Mononuclear cell (primary cell): ENCODE measurements at regions not wholly inside any gene's neighbourhood (a gene's known extent, or its start where the extent isn't known, plus 50 kb on each side); places are given as distances from the start of the nearest gene placed in this dataset.

Source experiments
- H3K27me3 ChIP-seq: 2 replicates; pipeline ENCODE4 v1.6.0; 2011; ENCODE audit warnings: low read length, control low read depth; ENCODE audit not compliant: insufficient read depth
- H3K4me1 ChIP-seq: 2 replicates; pipeline ENCODE4 v1.5.1; 2011; ENCODE audit warnings: mild to moderate bottlenecking, low read length, control low read depth; ENCODE audit not compliant: insufficient read depth
- H3K4me3 ChIP-seq: 2 replicates; pipeline ENCODE4 v1.5.1; 2011; ENCODE audit warnings: mild to moderate bottlenecking, low read length, moderate library complexity
- H3K9me3 ChIP-seq: 2 replicates; pipeline ENCODE4 v1.5.1; 2011; ENCODE audit warnings: low read depth, mild to moderate bottlenecking, control low read depth, low read length

DNA sequence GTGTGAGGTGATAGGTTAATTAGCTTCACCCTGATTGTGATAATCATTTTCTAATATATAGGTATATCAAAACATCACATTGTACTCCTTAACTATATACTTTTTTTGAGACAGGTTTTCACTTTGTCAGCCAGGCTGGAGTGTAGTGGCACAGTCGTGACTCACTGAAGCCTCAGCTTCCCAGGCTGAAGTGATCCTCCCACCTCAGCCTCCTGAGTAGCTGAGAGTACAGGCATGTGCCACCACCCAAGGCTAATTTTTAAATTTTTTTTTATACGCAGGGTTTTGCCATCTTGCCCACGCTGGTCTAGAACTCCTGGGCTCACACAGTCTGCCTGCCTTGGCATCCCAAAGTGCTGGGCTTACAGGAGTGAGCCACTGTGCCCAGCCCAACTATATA, 455.3 kb upstream of the MAF start:
- Histone ChIP-seq H3K4me3 (no peak overlapping the region), H3K4me1 (no peaks in the 10 kb centered on the region), H3K27me3 (no peaks in the 10 kb centered on the region), H3K9me3 (no peaks in the 10 kb centered on the region)

- H3K4me3 ChIP-seq: no peak overlapping the region
- no peaks in the 10 kb centered on the region for H3K27me3 ChIP-seq
- no peaks in the 10 kb centered on the region for H3K4me1 ChIP-seq
- H3K9me3 ChIP-seq: no peaks in the 10 kb centered on the region
Observed at GRCh38 chr16:80054647-80055046, 454.1 kb upstream of the MAF start.

DNA sequence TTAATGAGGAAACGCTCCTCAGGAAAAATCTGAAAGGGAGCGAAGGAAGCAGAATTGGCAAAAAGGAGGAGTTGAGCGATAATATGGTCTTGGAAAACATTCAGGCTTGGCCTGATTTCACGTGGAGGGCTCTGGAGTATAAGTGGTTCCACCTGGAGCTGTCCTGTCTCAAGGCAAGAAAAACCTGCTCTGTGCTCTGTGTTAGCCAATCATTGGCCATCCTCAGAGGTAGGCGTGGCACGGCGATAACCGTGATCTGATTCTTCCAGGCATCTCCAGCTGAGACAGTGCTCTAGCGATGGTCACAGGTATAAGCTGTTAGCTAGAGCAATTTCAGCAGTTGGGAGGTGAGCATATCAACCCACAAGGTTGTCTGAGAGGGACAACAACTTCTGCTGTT, 450.5 kb upstream of the MAF start:
- Histone ChIP-seq H3K4me1 (no peaks in the 10 kb centered on the region), H3K9me3 (no peaks in the 10 kb centered on the region), H3K4me3 (no peak overlapping the region), H3K27me3 (no peaks in the 10 kb centered on the region)

DNA sequence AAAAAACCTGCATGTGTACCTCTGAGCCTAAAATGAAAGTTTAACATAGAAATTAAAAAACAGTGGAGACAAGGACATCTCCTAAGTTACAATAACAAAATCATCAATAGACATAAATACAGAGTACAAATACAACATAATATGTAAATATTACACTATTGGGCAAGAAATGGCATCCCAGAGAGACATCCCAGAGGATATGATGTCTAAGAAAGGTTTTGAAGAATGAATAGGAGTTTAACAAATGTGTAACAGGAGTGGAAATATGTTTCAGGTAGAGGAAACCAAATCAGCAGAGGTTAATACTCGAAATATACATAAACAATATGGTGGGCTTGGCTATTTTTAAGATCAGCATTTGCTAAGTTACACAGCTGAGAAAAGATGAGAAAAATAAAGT, 447.7 kb upstream of the MAF start:
- Histone ChIP-seq H3K9me3 (no peaks in the 10 kb centered on the region), H3K27me3 (no peaks in the 10 kb centered on the region), H3K4me3 (no peak overlapping the region), H3K4me1 (no peaks in the 10 kb centered on the region)

- Histone ChIP-seq H3K4me1 (no peaks in the 10 kb centered on the region), H3K27me3 (no peaks in the 10 kb centered on the region), H3K4me3 (no peak overlapping the region), H3K9me3 (no peaks in the 10 kb centered on the region)
Observed at GRCh38 chr16:80047842-80048241, 447.3 kb upstream of the MAF start.

GRCh38 chr16:80046848-80047247, 446.3 kb upstream of the MAF start:
- H3K4me3 ChIP-seq: no peak overlapping the region
- H3K27me3 ChIP-seq: no peaks in the 10 kb centered on the region
- no peaks in the 10 kb centered on the region for H3K9me3 ChIP-seq
- H3K4me1 ChIP-seq: no peaks in the 10 kb centered on the region

GRCh38 chr16:80046261-80046660, 445.7 kb upstream of the MAF start:
- H3K4me3 ChIP-seq: no peak overlapping the region

DNA sequence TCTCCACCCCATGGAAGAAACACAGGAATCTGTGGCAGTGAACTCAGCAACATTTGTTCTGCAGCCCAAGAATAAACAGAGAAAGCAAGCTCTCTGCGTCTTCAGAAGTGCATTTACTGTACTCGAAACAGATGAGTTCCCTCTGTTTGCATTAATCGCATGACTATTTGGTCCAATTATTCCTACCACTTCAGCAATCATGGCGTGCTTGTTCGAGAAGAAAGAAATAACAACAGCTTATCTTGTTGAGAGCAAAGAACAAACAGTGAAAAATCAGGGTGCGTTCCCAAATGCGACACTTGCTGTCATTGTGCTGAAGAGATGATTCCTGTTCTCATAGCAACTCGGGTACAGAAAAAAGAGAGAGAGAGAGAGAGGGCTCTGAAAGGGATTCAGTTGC, 445.3 kb upstream of the MAF start:
- H3K4me3 ChIP-seq: no peak overlapping the region
- H3K27me3 ChIP-seq: no peaks in the 10 kb centered on the region
- H3K4me1 ChIP-seq: no peaks in the 10 kb centered on the region
- no peaks in the 10 kb centered on the region for H3K9me3 ChIP-seq

More at GRCh38 chr16:80046261-80046660, 445.7 kb upstream of the MAF start:
- Histone ChIP-seq H3K9me3 (no peaks in the 10 kb centered on the region), H3K27me3 (no peaks in the 10 kb centered on the region), H3K4me1 (no peaks in the 10 kb centered on the region)

DNA sequence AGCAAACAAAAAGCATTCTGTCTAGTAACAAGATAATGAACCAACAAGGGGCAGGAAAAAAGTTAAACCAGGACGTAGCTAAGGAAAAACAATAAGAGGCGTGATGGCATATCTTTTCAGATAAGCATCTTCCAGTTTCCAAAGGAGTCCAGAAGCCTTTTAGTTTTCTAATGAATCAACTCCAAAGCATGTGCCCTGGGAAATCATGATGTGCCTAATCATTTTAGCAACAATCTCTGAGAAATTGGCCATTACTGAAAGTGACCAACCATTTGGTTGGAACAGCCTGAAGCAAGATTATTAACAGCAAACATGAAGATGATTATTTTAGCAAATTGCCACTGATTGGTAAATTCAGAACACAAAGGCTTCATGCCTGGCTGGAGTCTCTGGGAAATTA, 440.9 kb upstream of the MAF start:
- Histone ChIP-seq H3K9me3 (no peaks in the 10 kb centered on the region), H3K4me3 (no peak overlapping the region), H3K4me1 (no peaks in the 10 kb centered on the region), H3K27me3 (no peaks in the 10 kb centered on the region)

DNA sequence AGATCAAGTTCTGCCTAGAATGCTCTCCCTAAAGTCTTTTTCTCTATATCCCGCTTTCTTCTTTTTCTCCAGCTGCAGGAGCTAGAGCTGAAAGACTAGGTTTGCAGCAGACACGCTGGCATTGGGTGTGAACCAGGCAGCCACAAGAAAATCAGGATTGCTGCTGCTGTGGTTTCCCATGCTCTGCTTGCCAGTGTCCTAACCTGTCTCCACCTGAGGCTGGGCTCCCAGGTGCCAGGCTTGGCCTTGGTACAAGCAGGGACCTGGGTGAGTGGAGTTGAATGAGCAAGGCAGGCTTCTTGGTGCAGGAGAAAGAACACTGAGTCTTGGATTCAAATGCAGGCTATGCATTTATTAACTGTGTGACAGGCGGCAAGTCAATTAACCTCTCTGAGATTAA, 440.3 kb upstream of the MAF start:
- Histone ChIP-seq H3K27me3 (no peaks in the 10 kb centered on the region), H3K4me1 (no peaks in the 10 kb centered on the region), H3K4me3 (no peak overlapping the region), H3K9me3 (no peaks in the 10 kb centered on the region)

- Histone ChIP-seq H3K4me3 (no peak overlapping the region), H3K4me1 (no peaks in the 10 kb centered on the region), H3K9me3 (no peaks in the 10 kb centered on the region), H3K27me3 (no peaks in the 10 kb centered on the region)
Observed at GRCh38 chr16:80040413-80040812, 439.9 kb upstream of the MAF start.

- no peaks in the 10 kb centered on the region for H3K27me3 ChIP-seq
- no peaks in the 10 kb centered on the region for H3K4me1 ChIP-seq
- H3K9me3 ChIP-seq: no peaks in the 10 kb centered on the region
- H3K4me3 ChIP-seq: no peak overlapping the region
Observed at GRCh38 chr16:80039777-80040176, 439.2 kb upstream of the MAF start.

- Histone ChIP-seq H3K9me3 (peaks cover 3% of the 10 kb centered on the region), H3K27me3 (no peaks in the 10 kb centered on the region), H3K4me3 (no peak overlapping the region), H3K4me1 (no peaks in the 10 kb centered on the region)
Observed at GRCh38 chr16:80038566-80038965, 438.0 kb upstream of the MAF start.

- Histone ChIP-seq H3K27me3 (no peaks in the 10 kb centered on the region), H3K4me3 (no peak overlapping the region), H3K4me1 (no peaks in the 10 kb centered on the region), H3K9me3 (peaks cover 4% of the 10 kb centered on the region)
Observed at GRCh38 chr16:80034948-80035663, 434.6 kb upstream of the MAF start.

DNA sequence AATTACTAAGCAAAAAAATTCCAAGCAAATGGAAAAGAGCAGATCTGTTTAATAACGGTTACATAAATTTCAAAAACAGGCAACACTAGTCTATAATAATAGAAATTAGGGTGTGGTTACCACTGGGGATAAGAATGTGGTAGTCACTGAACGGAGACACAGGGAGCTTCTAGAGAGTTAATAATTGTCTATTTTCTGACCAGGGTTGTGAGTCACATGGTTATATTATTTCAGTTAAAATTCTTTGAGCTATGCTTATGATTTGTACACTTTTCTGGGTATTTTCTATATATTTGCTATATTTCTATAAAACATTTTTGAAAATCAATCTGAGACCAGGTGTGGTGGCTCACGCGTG, 433.9 kb upstream of the MAF start:
- H3K4me3 ChIP-seq: no peak overlapping the region
- no peaks in the 10 kb centered on the region for H3K4me1 ChIP-seq
- peaks cover 4% of the 10 kb centered on the region for H3K9me3 ChIP-seq
- no peaks in the 10 kb centered on the region for H3K27me3 ChIP-seq

DNA sequence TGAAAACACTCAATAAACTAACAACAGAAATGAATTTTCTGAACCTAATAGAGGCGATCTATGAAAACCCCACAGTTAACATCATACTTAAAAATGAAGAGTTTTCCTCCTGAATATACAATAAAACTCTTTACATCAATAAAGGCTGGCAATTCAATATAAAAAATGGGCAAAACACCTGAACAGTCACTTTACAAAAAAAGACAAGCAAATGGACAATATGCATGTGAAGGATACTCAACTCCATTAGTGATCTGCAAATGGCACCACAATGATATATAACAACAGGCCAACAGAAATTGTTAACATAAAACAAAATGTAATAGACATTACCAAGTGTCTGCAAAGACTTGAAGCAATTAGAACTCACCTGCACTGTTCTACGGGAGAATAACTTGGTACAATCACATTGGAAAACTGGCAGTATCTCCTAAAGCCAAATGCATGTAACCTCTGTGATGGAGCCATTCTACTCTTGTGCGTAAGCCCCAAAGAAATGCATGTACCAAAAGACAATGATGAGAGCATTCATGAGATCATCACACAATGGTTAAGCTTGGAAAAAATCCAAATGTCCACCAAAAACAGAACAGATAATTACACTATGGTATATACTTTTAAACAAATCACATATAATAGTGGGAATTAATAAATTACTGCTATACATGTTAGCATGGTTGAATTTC, 433.4 kb upstream of the MAF start:
- Histone ChIP-seq H3K4me3 (no peak overlapping the region), H3K9me3 (peaks cover 4% of the 10 kb centered on the region), H3K4me1 (no peaks in the 10 kb centered on the region), H3K27me3 (no peaks in the 10 kb centered on the region)
